CD14-positive monocyte (primary cell): ENCODE measurements at regions not wholly inside any gene's neighbourhood (a gene's known extent, or its start where the extent isn't known, plus 50 kb on each side); places are given as distances from the start of the nearest gene placed in this dataset.

ENCODE experiments used
- DNase-seq, 3 donors: peaks; one replicate each; pipeline ENCODE4 v3.0.0-alpha.2; 2011 to 2022
- H2AFZ ChIP-seq: 2 replicates; pipeline ENCODE4 v1.6.0; 2012; ENCODE audit warnings: mild to moderate bottlenecking, low read depth, low read length, inconsistent platforms; ENCODE audit not compliant: insufficient read depth, poor library complexity, severe bottlenecking
- H3K27ac ChIP-seq, 2 donors: 1 replicate in 1 of 2; 2 replicates in 1 of 2; pipeline ENCODE4 v1.5.1; 2012 to 2013; ENCODE audit warnings: low read length in 2 of 2, control low read depth in 1 of 2, inconsistent platforms in 1 of 2, low read depth in 1 of 2, mild to moderate bottlenecking in 1 of 2
- H3K27me3 ChIP-seq, 2 donors: one replicate each; pipeline versions ENCODE4 v1.6.0 to v1.6.1; 2011 to 2013; ENCODE audit warnings: low read length in 2 of 2; ENCODE audit not compliant: control insufficient read depth in 2 of 2, insufficient read depth in 2 of 2
- H3K36me3 ChIP-seq, 2 donors: replicated peaks in 1 of 2; 1 replicate in 1 of 2; 2 replicates in 1 of 2; pipeline versions ENCODE4 v1.5.1 to v1.6.1; 2012 to 2013; ENCODE audit warnings: low read length in 2 of 2, control low read depth in 1 of 2, inconsistent platforms in 1 of 2, mild to moderate bottlenecking in 1 of 2; ENCODE audit not compliant: insufficient read depth in 2 of 2, control insufficient read depth in 1 of 2
- H3K4me1 ChIP-seq, 2 donors: 1 replicate in 1 of 2; 2 replicates in 1 of 2; pipeline versions ENCODE4 v1.5.1 to v1.6.1; 2012 to 2013; ENCODE audit warnings: low read length in 2 of 2, control low read depth in 1 of 2, inconsistent platforms in 1 of 2, mild to moderate bottlenecking in 1 of 2, moderate library complexity in 1 of 2; ENCODE audit not compliant: insufficient read depth in 2 of 2, control insufficient read depth in 1 of 2
- H3K4me2 ChIP-seq: replicated peaks from 2 replicates; pipeline ENCODE3; 2012; ENCODE audit warnings: low read length, moderate library complexity, mild to moderate bottlenecking; ENCODE audit not compliant: poor library complexity, severe bottlenecking; ENCODE audit errors: extremely low read depth
- H3K4me3 ChIP-seq, 3 experiments: fragments of 200-600 bp in 1 of 3; sonication (generic) in 1 of 3; replicated peaks in 1 of 3; 1 replicate in 2 of 3; 2 replicates in 1 of 3; pipeline ENCODE4 v1.5.1; 2011 to 2013; ENCODE audit warnings: low read length in 3 of 3, mild to moderate bottlenecking in 3 of 3, control low read depth in 2 of 3, low read depth in 2 of 3, inconsistent platforms in 1 of 3, moderate library complexity in 1 of 3
- H3K79me2 ChIP-seq: 2 replicates; pipeline ENCODE4 v1.6.0; 2012; ENCODE audit warnings: mild to moderate bottlenecking, control low read depth, inconsistent platforms, low read length, moderate library complexity; ENCODE audit not compliant: insufficient read depth
- H3K9ac ChIP-seq: 2 replicates; pipeline ENCODE4 v1.6.0; 2017; ENCODE audit warnings: low read length, mild to moderate bottlenecking; ENCODE audit not compliant: insufficient read depth, poor library complexity, severe bottlenecking
- H3K9me3 ChIP-seq, 2 donors: replicated peaks in 1 of 2; 1 replicate in 1 of 2; 2 replicates in 1 of 2; pipeline versions ENCODE4 v1.5.1 to v1.6.1; 2012 to 2013; ENCODE audit warnings: low read length in 2 of 2, control low read depth in 1 of 2; ENCODE audit not compliant: control insufficient read depth in 1 of 2, insufficient read depth in 1 of 2
- H4K20me1 ChIP-seq: 2 replicates; pipeline ENCODE4 v1.6.0; 2012; ENCODE audit warnings: mild to moderate bottlenecking, low read length, control low read depth, moderate library complexity; ENCODE audit not compliant: insufficient read depth
- H3K27ac Mint-ChIP-seq, 7 donors: one replicate each; pipeline ENCODE4 v1.8.0; 2020; ENCODE audit warnings: mild to moderate bottlenecking in 7 of 7, mixed read lengths in 7 of 7, moderate library complexity in 6 of 7, inconsistent platforms in 2 of 7
- H3K27me3 Mint-ChIP-seq, 3 donors: one replicate each; pipeline ENCODE4 v1.8.0; 2021 to 2022; ENCODE audit warnings: low read depth in 3 of 3, mild to moderate bottlenecking in 3 of 3, mixed read lengths in 3 of 3, moderate library complexity in 3 of 3, inconsistent platforms in 1 of 3
- H3K36me3 Mint-ChIP-seq, 2 donors: one replicate each; pipeline ENCODE4 v1.8.0; 2020; ENCODE audit warnings: mixed read lengths in 2 of 2, inconsistent platforms in 1 of 2, mild to moderate bottlenecking in 1 of 2
- H3K4me1 Mint-ChIP-seq: one replicate; pipeline ENCODE4 v1.8.0; 2020; ENCODE audit warnings: mild to moderate bottlenecking, mixed read lengths
- H3K4me3 Mint-ChIP-seq, 2 donors: one replicate each; pipeline ENCODE4 v1.8.0; 2020; ENCODE audit warnings: mild to moderate bottlenecking in 2 of 2, mixed read lengths in 2 of 2, moderate library complexity in 1 of 2
- H3K9me3 Mint-ChIP-seq, 7 donors: one replicate each; pipeline ENCODE4 v1.8.0; 2020 to 2022; ENCODE audit warnings: mixed read lengths in 7 of 7, mild to moderate bottlenecking in 6 of 7, moderate library complexity in 6 of 7, inconsistent platforms in 2 of 7
- CTCF ChIP-seq: fragments of 200-600 bp; IDR thresholded peaks from one replicate; pipeline ENCODE4 v1.8.0; 2022; ENCODE audit warnings: antibody characterized with exemption, mild to moderate bottlenecking
- WGBS: methylation state at CpG from one replicate; pipeline ENCODE4 v1.1.5; 2013; ENCODE audit warnings: missing lambda C conversion rate; ENCODE audit not compliant: insufficient coverage; 5-methylcytosine and 5-hydroxymethylcytosine counted together
- intact Hi-C, 2 donors: fragments of 100-400 bp; cut with micrococcal nuclease; formaldehyde crosslinking; loops; one replicate each; pipeline versions ENCODE4 v1.15.0 to v1.15.1; 2023

- H3K4me2 ChIP-seq: no peak overlapping the region
- no peak overlapping the region for H3K27ac ChIP-seq
- intact Hi-C loops: no loop called here
- DNase-seq: no peak
- no peak for TF ChIP-seq CTCF
- H3K27me3 ChIP-seq: no peaks in the 10 kb centered on the region
- Mint-ChIP-seq H3K9me3 (peaks cover 0 to 13% (median 6%) of the 10 kb centered on the region in 7 donors), H3K4me3 (no peak overlapping the region), H3K4me1 (no peaks in the 10 kb centered on the region), H3K36me3 (no peaks in the 10 kb centered on the region), H3K27me3 (peaks cover 0 to 4% (median 2%) of the 10 kb centered on the region in 3 donors), H3K27ac (peak overlapping the region in 1 of 7 donors; percentile 65)
- no peak overlapping the region for H3K9ac ChIP-seq
- no peak overlapping the region for H2AFZ ChIP-seq
- H4K20me1 ChIP-seq: no peaks in the 10 kb centered on the region
- H3K4me3 ChIP-seq: no peak overlapping the region
- H3K9me3 ChIP-seq: no peaks in the 10 kb centered on the region
- no peaks in the 10 kb centered on the region for H3K79me2 ChIP-seq
- 90% methylated on average over 2 of the region's 4 CpGs for WGBS
- no peaks in the 10 kb centered on the region for H3K36me3 ChIP-seq
- no peaks in the 10 kb centered on the region for H3K4me1 ChIP-seq
These were observed 345.7 kb downstream of the TLE4 start for GRCh38 chr9:79917421-79917820.

GRCh38 chr9:79913867-79914266 is 342.1 kb downstream of the TLE4 start:
- Histone ChIP-seq H3K9me3 (peaks cover 0 to 4% of the 10 kb centered on the region in 2 donors), H3K27ac (no peak overlapping the region), H3K27me3 (no peaks in the 10 kb centered on the region), H3K36me3 (no peaks in the 10 kb centered on the region), H3K9ac (no peak overlapping the region), H3K4me2 (no peak overlapping the region), H2AFZ (no peak overlapping the region), H3K4me1 (no peaks in the 10 kb centered on the region), H3K79me2 (no peaks in the 10 kb centered on the region), H3K4me3 (no peak overlapping the region), H4K20me1 (no peaks in the 10 kb centered on the region)
- intact Hi-C loops: no loop called here
- H3K9me3 Mint-ChIP-seq: peaks cover 1 to 18% (median 4%) of the 10 kb centered on the region in 7 donors
- no peak for TF ChIP-seq CTCF
- peaks cover 0 to 7% (median 4%) of the 10 kb centered on the region in 3 donors for H3K27me3 Mint-ChIP-seq
- 100% methylated on average over 2 of the region's 4 CpGs for WGBS
- H3K4me3 Mint-ChIP-seq: no peak overlapping the region
- no peak for DNase-seq
- H3K27ac Mint-ChIP-seq: no peak overlapping the region
- H3K4me1 Mint-ChIP-seq: no peaks in the 10 kb centered on the region
- H3K36me3 Mint-ChIP-seq: no peaks in the 10 kb centered on the region
